NB4 (cell line): ENCODE measurements at regions not wholly inside any gene's neighbourhood (a gene's known extent, or its start where the extent isn't known, plus 50 kb on each side); places are given as distances from the start of the nearest gene placed in this dataset.

Experiments used
- CTCF ChIP-seq: IDR thresholded peaks from one replicate; pipeline ENCODE4 v1.5.1; 2012; ENCODE audit warnings: low read depth, low read length
- MAX ChIP-seq: IDR thresholded peaks from 2 replicates; pipeline ENCODE4 v1.6.1; 2011; ENCODE audit warnings: low read depth, low read length
- POLR2A ChIP-seq: IDR thresholded peaks from 2 replicates; pipeline ENCODE4 v1.6.1; 2011; ENCODE audit warnings: mild to moderate bottlenecking; ENCODE audit not compliant: insufficient read length; ENCODE audit errors: extremely low read depth

- TF ChIP-seq CTCF (no peak), POLR2A (no peak), MAX (no peak)
Measured at GRCh38 chr4:137443031-137443800, 89.1 kb downstream of the PCDH18 start.
